ENCODE measurements at regions not wholly inside any gene's neighbourhood (a gene's known extent, or its start where the extent isn't known, plus 50 kb on each side); places are given as distances from the start of the nearest gene placed in this dataset.

DNA sequence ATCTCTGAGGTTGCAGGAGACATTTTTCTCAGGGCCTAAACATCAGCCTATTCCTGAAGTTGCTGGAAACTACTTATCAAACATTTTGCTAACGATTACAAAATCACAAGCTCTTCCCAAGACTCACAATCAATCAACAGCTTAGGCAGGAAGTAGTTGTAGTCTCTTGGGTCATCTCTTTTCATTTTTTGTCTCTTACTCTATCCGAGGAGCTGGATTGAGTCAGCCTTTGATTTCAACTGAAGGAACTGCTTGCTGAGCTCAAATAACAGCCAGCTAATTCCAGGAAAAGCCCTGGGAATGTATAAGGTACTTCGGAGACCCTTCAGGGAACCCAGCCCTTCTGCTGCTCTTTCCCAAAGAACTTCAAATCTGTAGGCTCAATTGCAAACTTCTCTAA, 398.9 kb downstream of the PLK2 start:
- TF ChIP-seq EZH2phosphoT487 (IDR thresholded peaks at IDR 0.05; ENCODE audit: borderline replicate concordance, low read depth) (no peak), JUND (IDR thresholded peaks at IDR 0.05) (no peak)
- TF ChIP-seq, protein P1, sequence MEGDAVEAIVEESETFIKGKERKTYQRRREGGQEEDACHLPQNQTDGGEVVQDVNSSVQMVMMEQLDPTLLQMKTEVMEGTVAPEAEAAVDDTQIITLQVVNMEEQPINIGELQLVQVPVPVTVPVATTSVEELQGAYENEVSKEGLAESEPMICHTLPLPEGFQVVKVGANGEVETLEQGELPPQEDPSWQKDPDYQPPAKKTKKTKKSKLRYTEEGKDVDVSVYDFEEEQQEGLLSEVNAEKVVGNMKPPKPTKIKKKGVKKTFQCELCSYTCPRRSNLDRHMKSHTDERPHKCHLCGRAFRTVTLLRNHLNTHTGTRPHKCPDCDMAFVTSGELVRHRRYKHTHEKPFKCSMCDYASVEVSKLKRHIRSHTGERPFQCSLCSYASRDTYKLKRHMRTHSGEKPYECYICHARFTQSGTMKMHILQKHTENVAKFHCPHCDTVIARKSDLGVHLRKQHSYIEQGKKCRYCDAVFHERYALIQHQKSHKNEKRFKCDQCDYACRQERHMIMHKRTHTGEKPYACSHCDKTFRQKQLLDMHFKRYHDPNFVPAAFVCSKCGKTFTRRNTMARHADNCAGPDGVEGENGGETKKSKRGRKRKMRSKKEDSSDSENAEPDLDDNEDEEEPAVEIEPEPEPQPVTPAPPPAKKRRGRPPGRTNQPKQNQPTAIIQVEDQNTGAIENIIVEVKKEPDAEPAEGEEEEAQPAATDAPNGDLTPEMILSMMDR (IDR thresholded peaks at IDR 0.05), result no peak
